ENCODE measurements at regions not wholly inside any gene's neighbourhood (a gene's known extent, or its start where the extent isn't known, plus 50 kb on each side); places are given as distances from the start of the nearest gene placed in this dataset.

DNA sequence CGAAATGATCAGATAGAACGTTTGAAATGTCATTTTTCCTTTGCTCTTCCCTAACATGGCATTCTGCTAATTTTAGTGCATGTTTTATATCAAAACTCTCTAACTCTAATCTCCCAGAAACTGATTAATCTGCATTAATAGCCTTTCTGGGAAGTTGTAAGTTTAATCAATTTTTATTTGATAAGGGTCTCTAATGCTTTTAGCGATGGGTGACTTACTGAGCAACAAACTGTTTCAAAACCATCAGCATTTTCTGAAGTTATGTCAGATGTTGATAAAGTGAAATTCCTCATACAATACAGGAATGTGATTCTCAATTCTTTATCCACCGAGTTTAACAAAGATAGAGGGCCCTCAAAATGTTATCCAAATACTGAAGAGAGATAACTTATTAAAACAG lies 431.6 kb upstream of the CXADR start:
- Histone ChIP-seq H3K27me3 (no peaks in the 10 kb centered on the region), H3K9me3 (no peaks in the 10 kb centered on the region), H3K4me1 (no peaks in the 10 kb centered on the region), H3K27ac (no peak overlapping the region), H3K4me3 (replicated peaks in 1 of 3) (no peak overlapping the region), H3K36me3 (no peaks in the 10 kb centered on the region)
- intact Hi-C loops (cut with DNase I): no loop called here
- TF ChIP-seq, protein P1, sequence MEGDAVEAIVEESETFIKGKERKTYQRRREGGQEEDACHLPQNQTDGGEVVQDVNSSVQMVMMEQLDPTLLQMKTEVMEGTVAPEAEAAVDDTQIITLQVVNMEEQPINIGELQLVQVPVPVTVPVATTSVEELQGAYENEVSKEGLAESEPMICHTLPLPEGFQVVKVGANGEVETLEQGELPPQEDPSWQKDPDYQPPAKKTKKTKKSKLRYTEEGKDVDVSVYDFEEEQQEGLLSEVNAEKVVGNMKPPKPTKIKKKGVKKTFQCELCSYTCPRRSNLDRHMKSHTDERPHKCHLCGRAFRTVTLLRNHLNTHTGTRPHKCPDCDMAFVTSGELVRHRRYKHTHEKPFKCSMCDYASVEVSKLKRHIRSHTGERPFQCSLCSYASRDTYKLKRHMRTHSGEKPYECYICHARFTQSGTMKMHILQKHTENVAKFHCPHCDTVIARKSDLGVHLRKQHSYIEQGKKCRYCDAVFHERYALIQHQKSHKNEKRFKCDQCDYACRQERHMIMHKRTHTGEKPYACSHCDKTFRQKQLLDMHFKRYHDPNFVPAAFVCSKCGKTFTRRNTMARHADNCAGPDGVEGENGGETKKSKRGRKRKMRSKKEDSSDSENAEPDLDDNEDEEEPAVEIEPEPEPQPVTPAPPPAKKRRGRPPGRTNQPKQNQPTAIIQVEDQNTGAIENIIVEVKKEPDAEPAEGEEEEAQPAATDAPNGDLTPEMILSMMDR (IDR thresholded peaks at IDR 0.05): no peak
- TF ChIP-seq POLR2A (IDR thresholded peaks at IDR 0.05): no peak
- whole genome bisulfite sequencing, 2 donors: 83 to 85% methylated on average over 4 of the region's 4 CpGs
- DNase-seq: no peak

DNA sequence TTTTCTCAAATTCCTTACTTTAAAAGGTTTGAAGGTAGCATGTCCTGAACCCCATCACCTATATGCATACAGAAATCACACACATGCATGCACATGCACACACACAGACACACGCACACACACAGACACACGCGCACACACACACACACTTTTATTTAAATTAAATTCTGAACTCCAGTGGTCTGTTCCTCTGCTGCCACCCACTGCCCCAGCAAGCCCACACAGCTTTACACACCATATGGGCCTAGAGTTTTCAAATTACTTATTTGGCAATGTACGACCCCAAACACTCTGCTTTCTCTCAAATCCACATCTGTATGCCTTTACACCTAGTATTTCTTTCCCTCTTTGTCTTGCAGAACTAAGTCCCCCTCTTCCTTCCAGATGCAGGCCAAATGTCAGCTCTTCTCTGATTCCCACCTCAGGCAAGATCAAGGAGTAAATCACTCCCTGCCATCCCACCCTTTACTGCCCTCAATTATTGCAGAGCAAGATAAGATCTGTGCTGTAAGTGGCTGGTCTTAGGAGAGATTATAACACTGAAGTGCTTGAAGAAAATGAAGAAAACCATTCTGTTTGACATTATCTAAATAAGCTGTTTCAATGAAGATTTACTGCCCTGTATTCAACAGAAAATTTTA lies 429.9 kb upstream of the CXADR start:
- Histone ChIP-seq H3K4me3 (replicated peaks in 1 of 3) (no peak overlapping the region), H3K4me1 (no peaks in the 10 kb centered on the region), H3K9me3 (no peaks in the 10 kb centered on the region), H3K36me3 (no peaks in the 10 kb centered on the region), H3K27ac (no peak overlapping the region), H3K27me3 (no peaks in the 10 kb centered on the region)
- intact Hi-C loops (cut with DNase I): no loop called here
- DNase-seq: no peak
- TF ChIP-seq, protein P1 (IDR thresholded peaks at IDR 0.05): no peak
- no peak for TF ChIP-seq POLR2A (IDR thresholded peaks at IDR 0.05)
- 57 to 85% methylated on average over 4 of the region's 4 CpGs for WGBS, 2 donors

DNA sequence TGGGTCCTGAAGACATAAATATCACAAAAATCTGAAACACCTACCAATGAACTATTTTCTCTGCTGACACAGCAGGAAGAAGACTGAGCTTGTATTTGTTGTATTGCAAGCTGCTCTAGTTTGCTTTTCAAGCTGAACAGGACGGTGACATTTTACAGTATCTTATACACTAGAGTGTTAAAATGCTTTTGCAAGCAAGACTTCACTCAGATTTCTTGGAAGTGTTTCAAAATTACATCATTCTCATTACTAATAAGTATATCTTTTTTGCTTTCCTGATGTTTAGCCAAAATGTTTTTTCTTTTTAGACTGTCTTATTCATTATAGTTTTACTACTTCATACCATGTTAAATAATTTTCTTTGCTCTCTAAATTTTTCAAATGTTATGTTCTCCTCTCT lies 427.1 kb upstream of the CXADR start:
- H3K9me3 ChIP-seq: no peaks in the 10 kb centered on the region
- intact Hi-C loops (cut with DNase I): no loop called here
- WGBS, 2 donors: 26 to 32% methylated on average over 1 of the region's 1 CpG
- no peaks in the 10 kb centered on the region for H3K36me3 ChIP-seq
- H3K27ac ChIP-seq: no peak overlapping the region
- no peaks in the 10 kb centered on the region for H3K27me3 ChIP-seq
- DNase-seq: no peak
- TF ChIP-seq, protein P1 (IDR thresholded peaks at IDR 0.05): no peak
- no peak for TF ChIP-seq POLR2A (IDR thresholded peaks at IDR 0.05)
- no peak overlapping the region for H3K4me3 ChIP-seq (replicated peaks in 1 of 3)
- no peaks in the 10 kb centered on the region for H3K4me1 ChIP-seq

DNA sequence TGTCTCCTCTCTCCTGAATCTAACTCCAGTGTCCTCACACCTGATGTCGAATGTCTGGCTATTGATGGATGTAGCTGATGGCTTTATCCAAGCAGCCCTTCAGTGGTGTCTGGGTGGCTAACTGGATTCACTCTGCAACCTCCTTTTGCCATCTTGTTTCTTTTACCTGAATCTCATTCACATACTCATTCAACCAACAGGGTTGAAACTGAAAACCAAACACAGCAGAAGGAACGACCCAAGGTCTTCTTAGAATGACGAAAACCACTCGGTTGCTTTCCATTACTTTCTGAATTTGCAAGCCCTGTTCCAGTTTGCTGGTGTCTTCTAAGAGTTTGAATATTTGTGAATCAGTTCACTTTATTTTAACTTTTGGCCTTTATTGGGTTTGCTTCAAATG lies 424.3 kb upstream of the CXADR start:
- no peaks in the 10 kb centered on the region for H3K9me3 ChIP-seq
- TF ChIP-seq, protein P1 (IDR thresholded peaks at IDR 0.05): no peak
- no peak for TF ChIP-seq POLR2A (IDR thresholded peaks at IDR 0.05)
- intact Hi-C loops (cut with DNase I): no loop called here
- 84% methylated on average over 4 of the region's 4 CpGs for WGBS, 2 donors
- no peaks in the 10 kb centered on the region for H3K4me1 ChIP-seq
- no peak overlapping the region for H3K4me3 ChIP-seq (replicated peaks in 1 of 3)
- H3K27ac ChIP-seq: no peak overlapping the region
- H3K36me3 ChIP-seq: no peaks in the 10 kb centered on the region
- DNase-seq: no peak
- H3K27me3 ChIP-seq: no peaks in the 10 kb centered on the region

DNA sequence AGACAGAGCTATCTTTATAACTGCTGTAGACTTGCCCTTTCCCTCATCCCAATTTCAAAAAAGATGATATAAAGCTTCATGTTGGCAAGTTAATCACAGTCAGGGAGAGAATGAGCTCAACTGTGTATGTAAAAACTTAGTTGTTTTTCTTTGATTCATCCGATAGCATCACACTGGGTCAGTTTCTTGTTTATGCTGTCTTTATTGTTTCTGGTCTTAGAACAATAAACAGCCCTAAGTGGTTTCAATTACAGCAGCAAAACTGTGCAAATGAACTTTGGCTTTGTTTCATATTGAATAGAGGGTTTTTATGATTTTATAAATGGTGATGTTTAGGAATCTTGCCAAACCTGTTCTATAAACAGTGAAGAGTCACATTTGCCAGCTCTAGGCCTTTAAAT lies 423.8 kb upstream of the CXADR start:
- DNase-seq: no peak
- no peaks in the 10 kb centered on the region for H3K27me3 ChIP-seq
- intact Hi-C loops (cut with DNase I): no loop called here
- no peak overlapping the region for H3K27ac ChIP-seq
- no peak overlapping the region for H3K4me3 ChIP-seq (replicated peaks in 1 of 3)
- no peaks in the 10 kb centered on the region for H3K4me1 ChIP-seq
- TF ChIP-seq, protein P1 (IDR thresholded peaks at IDR 0.05): no peak
- no peak for TF ChIP-seq POLR2A (IDR thresholded peaks at IDR 0.05)
- no peaks in the 10 kb centered on the region for H3K9me3 ChIP-seq
- H3K36me3 ChIP-seq: no peaks in the 10 kb centered on the region
- 33 to 40% methylated on average over 1 of the region's 1 CpG for WGBS, 2 donors
